ENCODE measurements at regions not wholly inside any gene's neighbourhood (a gene's known extent, or its start where the extent isn't known, plus 50 kb on each side); places are given as distances from the start of the nearest gene placed in this dataset.
"Not testable (repeated sequence)": the region's sequence is repeated elsewhere in the genome, so short reads cannot be mapped to it uniquely, and the experiment has no call there.

- no peak overlapping the region for H3K4me2 ChIP-seq (ENCODE audit: low read length, poor library complexity, severe bottlenecking)
- no peak overlapping the region for H2BK120ac ChIP-seq (ENCODE audit: low read depth, low read length)
- H3K36me3 ChIP-seq (ENCODE audit: control insufficient read depth in 1 of 2, insufficient read depth in 2 of 2, low read depth in 1 of 2, low read length in 2 of 2): no peaks in the 10 kb centered on the region
- no peak overlapping the region for H4K91ac ChIP-seq (ENCODE audit: low read length)
- whole genome bisulfite sequencing: 97% methylated on average over 6 of the region's 9 CpGs
- H3K9ac ChIP-seq (ENCODE audit: low read length): no peak overlapping the region
- H3K27me3 ChIP-seq (ENCODE audit: control insufficient read depth in 1 of 2, insufficient read depth in 1 of 2, low read length in 2 of 2): no peaks in the 10 kb centered on the region
- H2AK5ac ChIP-seq (ENCODE audit: low read length, severe bottlenecking): peak overlapping the region; percentile 31
- H3K9me3 ChIP-seq (ENCODE audit: control insufficient read depth, low read length): peaks cover 13% of the 10 kb centered on the region
- no peak for DNase-seq
- no peak overlapping the region for H3K27ac ChIP-seq (ENCODE audit: low read length, poor library complexity, severe bottlenecking)
- H2BK12ac ChIP-seq (ENCODE audit: low read length in 2 of 2): no peak overlapping the region
- no peak overlapping the region for H2AFZ ChIP-seq (ENCODE audit: low read depth, low read length)
- no peak overlapping the region for H3K4me3 ChIP-seq (ENCODE audit: insufficient read depth in 1 of 2, low read depth in 1 of 2, low read length in 2 of 2)
- H3K4ac ChIP-seq (ENCODE audit: low read depth in 1 of 2, low read length in 2 of 2): no peak overlapping the region
- H3K79me1 ChIP-seq (replicated peaks; ENCODE audit: low read length, poor library complexity, severe bottlenecking): no peaks in the 10 kb centered on the region
- no peak overlapping the region for H2BK15ac ChIP-seq (ENCODE audit: low read depth, poor library complexity, severe bottlenecking)
- H3K18ac ChIP-seq (ENCODE audit: low read depth in 1 of 2, low read length in 2 of 2): no peak overlapping the region
- H4K8ac ChIP-seq (ENCODE audit: low read length): no peak overlapping the region
- H3K4me1 ChIP-seq (ENCODE audit: control insufficient read depth, insufficient read depth, low read depth, low read length): peaks cover 9% of the 10 kb centered on the region
- H3K23ac ChIP-seq (ENCODE audit: low read length in 2 of 2): no peak overlapping the region
- no peak overlapping the region for H2BK5ac ChIP-seq (ENCODE audit: low read depth, low read length, poor library complexity, severe bottlenecking)
- no peak overlapping the region for H3K14ac ChIP-seq (ENCODE audit: low read length in 2 of 2)
Observed at GRCh38 chr2:234701841-234702240, 205.0 kb upstream of the ARL4C start.

- DNase-seq: no peak
- WGBS: 92% methylated on average over 4 of the region's 6 CpGs
- no peak overlapping the region for H2BK12ac ChIP-seq (ENCODE audit: low read length in 2 of 2)
- H3K9ac ChIP-seq (ENCODE audit: low read length): no peak overlapping the region
- H3K23ac ChIP-seq (ENCODE audit: low read length in 2 of 2): no peak overlapping the region
- H2AK5ac ChIP-seq (ENCODE audit: low read length, severe bottlenecking): no peak overlapping the region
- peaks cover 9% of the 10 kb centered on the region for H3K4me1 ChIP-seq (ENCODE audit: control insufficient read depth, insufficient read depth, low read depth, low read length)
- no peak overlapping the region for H2BK5ac ChIP-seq (ENCODE audit: low read depth, low read length, poor library complexity, severe bottlenecking)
- H3K27me3 ChIP-seq (ENCODE audit: control insufficient read depth in 1 of 2, insufficient read depth in 1 of 2, low read length in 2 of 2): no peaks in the 10 kb centered on the region
- H3K4ac ChIP-seq (ENCODE audit: low read depth in 1 of 2, low read length in 2 of 2): no peak overlapping the region
- H3K4me2 ChIP-seq (ENCODE audit: low read length, poor library complexity, severe bottlenecking): no peak overlapping the region
- peaks cover 15% of the 10 kb centered on the region for H3K9me3 ChIP-seq (ENCODE audit: control insufficient read depth, low read length)
- no peak overlapping the region for H2AFZ ChIP-seq (ENCODE audit: low read depth, low read length)
- no peaks in the 10 kb centered on the region for H3K79me1 ChIP-seq (replicated peaks; ENCODE audit: low read length, poor library complexity, severe bottlenecking)
- H3K36me3 ChIP-seq (ENCODE audit: control insufficient read depth in 1 of 2, insufficient read depth in 2 of 2, low read depth in 1 of 2, low read length in 2 of 2): no peaks in the 10 kb centered on the region
- H4K8ac ChIP-seq (ENCODE audit: low read length): no peak overlapping the region
- H3K4me3 ChIP-seq (ENCODE audit: insufficient read depth in 1 of 2, low read depth in 1 of 2, low read length in 2 of 2): no peak overlapping the region
- no peak overlapping the region for H3K27ac ChIP-seq (ENCODE audit: low read length, poor library complexity, severe bottlenecking)
- H2BK120ac ChIP-seq (ENCODE audit: low read depth, low read length): no peak overlapping the region
- no peak overlapping the region for H3K18ac ChIP-seq (ENCODE audit: low read depth in 1 of 2, low read length in 2 of 2)
- no peak overlapping the region for H2BK15ac ChIP-seq (ENCODE audit: low read depth, poor library complexity, severe bottlenecking)
- no peak overlapping the region for H4K91ac ChIP-seq (ENCODE audit: low read length)
- H3K14ac ChIP-seq (ENCODE audit: low read length in 2 of 2): no peak overlapping the region
Observed at GRCh38 chr2:234701421-234701820, 204.5 kb upstream of the ARL4C start.

- no peak overlapping the region for H2BK120ac ChIP-seq (ENCODE audit: low read depth, low read length)
- H2BK12ac ChIP-seq (ENCODE audit: low read length in 2 of 2): no peak overlapping the region
- H3K23ac ChIP-seq (ENCODE audit: low read length in 2 of 2): no peak overlapping the region
- H3K27ac ChIP-seq (ENCODE audit: low read length, poor library complexity, severe bottlenecking): no peak overlapping the region
- H4K91ac ChIP-seq (ENCODE audit: low read length): no peak overlapping the region
- H3K79me1 ChIP-seq (replicated peaks; ENCODE audit: low read length, poor library complexity, severe bottlenecking): no peaks in the 10 kb centered on the region
- no peak overlapping the region for H2AFZ ChIP-seq (ENCODE audit: low read depth, low read length)
- H4K8ac ChIP-seq (ENCODE audit: low read length): no peak overlapping the region
- no peaks in the 10 kb centered on the region for H3K27me3 ChIP-seq (ENCODE audit: control insufficient read depth in 1 of 2, insufficient read depth in 1 of 2, low read length in 2 of 2)
- 98% methylated on average over 3 of the region's 4 CpGs for WGBS
- H3K9me3 ChIP-seq (ENCODE audit: control insufficient read depth, low read length): peaks cover 15% of the 10 kb centered on the region
- no peak overlapping the region for H3K4ac ChIP-seq (ENCODE audit: low read depth in 1 of 2, low read length in 2 of 2)
- peaks cover 9% of the 10 kb centered on the region for H3K4me1 ChIP-seq (ENCODE audit: control insufficient read depth, insufficient read depth, low read depth, low read length)
- H2AK5ac ChIP-seq (ENCODE audit: low read length, severe bottlenecking): no peak overlapping the region
- H3K36me3 ChIP-seq (ENCODE audit: control insufficient read depth in 1 of 2, insufficient read depth in 2 of 2, low read depth in 1 of 2, low read length in 2 of 2): no peaks in the 10 kb centered on the region
- no peak overlapping the region for H2BK15ac ChIP-seq (ENCODE audit: low read depth, poor library complexity, severe bottlenecking)
- H3K14ac ChIP-seq (ENCODE audit: low read length in 2 of 2): no peak overlapping the region
- H3K18ac ChIP-seq (ENCODE audit: low read depth in 1 of 2, low read length in 2 of 2): no peak overlapping the region
- no peak overlapping the region for H3K4me3 ChIP-seq (ENCODE audit: insufficient read depth in 1 of 2, low read depth in 1 of 2, low read length in 2 of 2)
- no peak overlapping the region for H3K9ac ChIP-seq (ENCODE audit: low read length)
- no peak overlapping the region for H3K4me2 ChIP-seq (ENCODE audit: low read length, poor library complexity, severe bottlenecking)
- no peak for DNase-seq
- no peak overlapping the region for H2BK5ac ChIP-seq (ENCODE audit: low read depth, low read length, poor library complexity, severe bottlenecking)
Observed at GRCh38 chr2:234699456-234699855, 202.6 kb upstream of the ARL4C start.

GRCh38 chr2:234697300-234697876, 200.5 kb upstream of the ARL4C start:
- H3K27me3 ChIP-seq (ENCODE audit: control insufficient read depth in 1 of 2, insufficient read depth in 1 of 2, low read length in 2 of 2); H3K9ac ChIP-seq (ENCODE audit: low read length); H3K23ac ChIP-seq (ENCODE audit: low read length in 2 of 2); H2BK12ac ChIP-seq (ENCODE audit: low read length in 2 of 2); H3K27ac ChIP-seq (ENCODE audit: low read length, poor library complexity, severe bottlenecking); H3K14ac ChIP-seq (ENCODE audit: low read length in 2 of 2); H2AFZ ChIP-seq (ENCODE audit: low read depth, low read length); H3K4me3 ChIP-seq (ENCODE audit: insufficient read depth in 1 of 2, low read depth in 1 of 2, low read length in 2 of 2); H3K4me1 ChIP-seq (ENCODE audit: control insufficient read depth, insufficient read depth, low read depth, low read length); H2BK15ac ChIP-seq (ENCODE audit: low read depth, poor library complexity, severe bottlenecking); H3K4ac ChIP-seq (ENCODE audit: low read depth in 1 of 2, low read length in 2 of 2); H3K79me1 ChIP-seq (replicated peaks; ENCODE audit: low read length, poor library complexity, severe bottlenecking); H4K91ac ChIP-seq (ENCODE audit: low read length); H2AK5ac ChIP-seq (ENCODE audit: low read length, severe bottlenecking); DNase-seq; H3K4me2 ChIP-seq (ENCODE audit: low read length, poor library complexity, severe bottlenecking); H2BK5ac ChIP-seq (ENCODE audit: low read depth, low read length, poor library complexity, severe bottlenecking); H2BK120ac ChIP-seq (ENCODE audit: low read depth, low read length); H3K18ac ChIP-seq (ENCODE audit: low read depth in 1 of 2, low read length in 2 of 2); H3K36me3 ChIP-seq (ENCODE audit: control insufficient read depth in 1 of 2, insufficient read depth in 2 of 2, low read depth in 1 of 2, low read length in 2 of 2); H4K8ac ChIP-seq (ENCODE audit: low read length): not testable (repeated sequence)
- H3K9me3 ChIP-seq (ENCODE audit: control insufficient read depth, low read length): peaks cover 15% of the 10 kb centered on the region

Measured in mesenchymal stem cell (in vitro differentiated cells and primary cell).